ENCODE measurements at regions not wholly inside any gene's neighbourhood (a gene's known extent, or its start where the extent isn't known, plus 50 kb on each side); places are given as distances from the start of the nearest gene placed in this dataset.
"Not testable (repeated sequence)": the region's sequence is repeated elsewhere in the genome, so short reads cannot be mapped to it uniquely, and the experiment has no call there.

- TF ChIP-seq CTCF (IDR thresholded peaks at IDR 0.05; ENCODE audit: low read depth, low read length) = no peak
- DNase-seq (ENCODE audit: low read depth in 2 of 2) = no peak
- no peak overlapping the region for H3K4me3 ChIP-seq (replicated peaks in 1 of 2; ENCODE audit: low read depth in 2 of 2, low read length in 2 of 2)
Observed at GRCh38 chr10:117460846-117461765, 81.4 kb upstream of the EMX2 start.

GRCh38 chr10:117458571-117458970 lies 83.3 kb upstream of the PDZD8 start:
- H3K4me3 ChIP-seq (replicated peaks in 1 of 2; ENCODE audit: low read depth in 2 of 2, low read length in 2 of 2) = no peak overlapping the region
- no peak for TF ChIP-seq CTCF (IDR thresholded peaks at IDR 0.05; ENCODE audit: low read depth, low read length)
- no peak for DNase-seq (ENCODE audit: low read depth in 2 of 2)

GRCh38 chr10:117457932-117458331 lies 82.7 kb upstream of the PDZD8 start:
- H3K4me3 ChIP-seq (replicated peaks in 1 of 2; ENCODE audit: low read depth in 2 of 2, low read length in 2 of 2) = no peak overlapping the region
- no peak for DNase-seq (ENCODE audit: low read depth in 2 of 2)
- TF ChIP-seq CTCF (IDR thresholded peaks at IDR 0.05; ENCODE audit: low read depth, low read length) = no peak

- no peak overlapping the region for H3K4me3 ChIP-seq (replicated peaks in 1 of 2; ENCODE audit: low read depth in 2 of 2, low read length in 2 of 2)
- no peak for DNase-seq (ENCODE audit: low read depth in 2 of 2)
- TF ChIP-seq CTCF (IDR thresholded peaks at IDR 0.05; ENCODE audit: low read depth, low read length) = no peak
Observed at GRCh38 chr10:117457071-117457810, 82.0 kb upstream of the PDZD8 start.

- H3K4me3 ChIP-seq (replicated peaks in 1 of 2; ENCODE audit: low read depth in 2 of 2, low read length in 2 of 2) = no peak overlapping the region
- TF ChIP-seq CTCF (IDR thresholded peaks at IDR 0.05; ENCODE audit: low read depth, low read length) = no peak
Observed at GRCh38 chr10:117455346-117455745, 80.1 kb upstream of the PDZD8 start.

GRCh38 chr10:117454502-117454901 lies 79.3 kb upstream of the PDZD8 start:
- peak; percentile 55 to 75 for DNase-seq (ENCODE audit: low read depth in 2 of 2)
- no peak overlapping the region for H3K4me3 ChIP-seq (replicated peaks in 1 of 2; ENCODE audit: low read depth in 2 of 2, low read length in 2 of 2)
- TF ChIP-seq CTCF (IDR thresholded peaks at IDR 0.05; ENCODE audit: low read depth, low read length) = no peak

More at GRCh38 chr10:117455346-117455745, 80.1 kb upstream of the PDZD8 start:
- no peak for DNase-seq (ENCODE audit: low read depth in 2 of 2)

GRCh38 chr10:117453484-117453883 lies 78.2 kb upstream of the PDZD8 start:
- H3K4me3 ChIP-seq (replicated peaks in 1 of 2; ENCODE audit: low read depth in 2 of 2, low read length in 2 of 2); DNase-seq (ENCODE audit: low read depth in 2 of 2): not testable (repeated sequence)

Data from cardiac fibroblast (primary cell).